ENCODE measurements at regions not wholly inside any gene's neighbourhood (a gene's known extent, or its start where the extent isn't known, plus 50 kb on each side); places are given as distances from the start of the nearest gene placed in this dataset.

- no peak for TF ChIP-seq CTCF (IDR thresholded peaks at IDR 0.05)
- no peak for TF ChIP-seq POLR2A (IDR thresholded peaks at IDR 0.05)
Observed at GRCh38 chr18:42306594-42306980, 351.6 kb downstream of the PIK3C3 start.
